Stimulated activated CD4-positive, alpha-beta T cell treated with anti-CD3 and anti-CD28 coated beads, Interleukin-12 subunit alpha, Interleukin-12 subunit beta, amount 100 ng/mL, for 48 hours (primary cell): ENCODE measurements at regions not wholly inside any gene's neighbourhood (a gene's known extent, or its start where the extent isn't known, plus 50 kb on each side); places are given as distances from the start of the nearest gene placed in this dataset.
"Not testable (repeated sequence)": the region's sequence is repeated elsewhere in the genome, so short reads cannot be mapped to it uniquely, and the experiment has no call there.

Experiments used
- DNase-seq, 3 donors: peaks; one replicate each; pipeline ENCODE4 v3.0.0-alpha.2; 2020; ENCODE audit warnings: low read depth in 2 of 3, low spot score in 1 of 3

GRCh38 chr13:53101883-53102282 lies 73.3 kb downstream of the OLFM4 start:
- DNase-seq: no peak

- DNase-seq: no peak
These were observed 75.5 kb downstream of the OLFM4 start for GRCh38 chr13:53104136-53104535.

DNA sequence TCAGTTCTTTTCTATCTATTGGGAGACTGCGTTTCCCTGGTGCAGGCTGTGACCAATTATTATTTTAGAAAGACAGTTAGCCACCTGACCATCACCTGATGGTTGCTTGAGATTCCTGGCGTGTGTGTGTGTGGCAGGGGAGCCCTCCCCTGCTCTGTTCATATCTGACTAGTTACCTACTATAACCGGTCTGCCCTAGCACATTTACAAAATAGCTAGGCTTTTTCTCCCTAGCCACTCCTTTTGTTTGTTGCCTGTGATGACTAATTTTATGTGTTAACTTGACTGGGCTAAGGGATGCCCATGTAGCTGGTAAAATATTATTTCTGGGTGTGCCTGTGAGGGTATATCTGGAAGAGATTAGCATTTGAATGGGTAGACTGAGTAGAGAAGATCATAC lies 76.9 kb downstream of the OLFM4 start:
- no peak for DNase-seq

DNA sequence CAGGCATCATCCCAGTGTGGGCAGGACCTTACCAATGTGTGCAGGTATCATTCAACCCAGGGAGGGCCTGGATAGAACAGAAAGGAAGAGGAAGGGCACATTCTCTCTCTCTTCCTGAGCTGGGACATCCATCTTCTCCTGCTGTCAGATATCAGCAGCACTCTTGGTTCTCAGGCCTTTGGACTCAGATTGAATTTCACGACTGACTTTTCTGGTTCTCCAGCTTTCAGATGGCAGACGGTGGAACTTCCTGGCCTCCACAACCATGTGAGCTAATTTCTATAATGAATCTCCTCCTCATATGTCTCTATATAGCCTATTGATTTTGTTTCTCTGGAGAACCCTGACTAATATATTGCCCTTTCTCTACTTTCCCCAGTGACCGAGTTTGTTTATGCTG lies 77.3 kb downstream of the OLFM4 start:
- no peak for DNase-seq

DNA sequence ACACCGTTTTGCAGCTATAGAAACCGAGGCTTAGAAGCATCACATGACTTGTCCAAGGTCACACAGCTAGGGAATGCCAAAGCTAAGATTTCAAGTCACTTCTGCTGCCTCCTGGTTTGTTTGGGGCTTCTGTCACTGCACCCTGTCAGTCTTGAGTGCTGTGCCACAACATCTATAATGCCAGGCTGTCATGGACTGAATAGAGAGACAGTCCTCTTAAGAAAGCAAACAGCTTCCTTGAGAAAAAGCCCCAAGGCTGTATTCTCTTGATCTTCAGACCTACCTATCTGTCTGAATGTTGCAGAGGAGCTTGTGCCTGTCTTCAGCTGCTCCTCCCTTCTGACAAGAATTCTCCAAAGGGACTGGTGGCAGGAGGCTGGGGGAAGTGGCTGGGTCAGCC lies 81.6 kb downstream of the OLFM4 start:
- DNase-seq: no peak

- no peak for DNase-seq
These were observed 82.0 kb downstream of the OLFM4 start for GRCh38 chr13:53110614-53111013.

DNA sequence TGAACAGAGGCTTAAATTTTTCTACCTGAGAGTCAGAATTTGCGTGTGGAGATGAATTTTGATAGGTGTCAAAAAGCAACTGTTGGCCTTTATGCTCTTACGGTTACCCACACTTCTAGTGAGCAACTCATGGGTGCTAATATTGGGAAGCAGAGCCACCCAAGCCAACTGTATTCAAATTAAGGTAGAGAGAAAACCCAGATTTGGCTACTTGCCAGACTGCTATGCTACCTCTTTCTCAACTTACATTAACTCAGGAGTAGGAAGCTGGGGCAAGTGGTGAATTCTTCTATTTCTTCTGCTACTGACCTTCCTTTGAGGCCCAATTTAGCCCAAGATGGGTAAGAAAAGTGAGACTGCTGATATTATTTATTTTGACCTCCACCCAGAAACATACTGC lies 83.9 kb downstream of the OLFM4 start:
- DNase-seq: no peak

DNA sequence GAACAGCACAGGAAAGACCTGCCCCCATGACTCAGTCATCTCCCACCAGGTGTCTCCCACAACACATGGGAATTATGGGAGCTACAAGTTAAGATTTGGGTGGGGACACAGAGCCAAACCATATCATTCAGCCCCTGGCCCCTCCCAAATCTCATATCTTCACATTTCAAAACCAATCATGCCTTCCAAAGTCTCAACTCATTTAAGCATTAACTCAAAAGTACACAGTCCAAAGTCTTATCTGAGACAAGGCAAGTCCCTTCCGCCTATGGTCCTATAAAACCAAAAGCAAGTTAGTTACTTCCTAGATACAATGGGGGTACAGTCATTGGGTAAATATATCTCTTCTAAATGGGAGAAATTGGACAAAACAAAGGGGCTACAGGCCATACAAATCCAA lies 88.4 kb downstream of the OLFM4 start:
- DNase-seq: not testable (repeated sequence)

- no peak for DNase-seq
These were observed 92.6 kb downstream of the OLFM4 start for GRCh38 chr13:53121131-53121773.

- no peak for DNase-seq
These were observed 93.3 kb downstream of the OLFM4 start for GRCh38 chr13:53121919-53122318.

- no peak for DNase-seq
These were observed 94.9 kb downstream of the OLFM4 start for GRCh38 chr13:53123536-53123935.

DNA sequence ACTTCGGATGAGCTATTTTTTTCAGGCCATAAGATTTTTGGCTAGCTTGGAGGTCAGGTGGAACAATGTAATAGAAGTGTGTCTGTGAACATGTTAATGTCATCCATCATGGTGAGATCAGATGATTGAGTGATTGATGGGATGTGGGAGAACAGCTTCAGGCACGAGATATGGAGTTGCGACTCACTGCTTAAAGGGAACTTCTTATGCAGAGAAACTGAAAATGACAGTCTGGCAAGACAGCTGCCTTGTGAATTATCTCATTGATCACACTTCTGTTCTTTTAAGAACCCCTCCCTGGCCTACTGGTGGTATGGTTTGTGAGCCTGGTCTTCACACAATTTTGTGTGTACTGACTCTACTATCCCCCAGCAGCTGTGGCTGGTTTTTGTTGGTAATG lies 96.0 kb downstream of the OLFM4 start:
- no peak for DNase-seq

GRCh38 chr13:53126841-53127245 lies 98.2 kb downstream of the OLFM4 start:
- no peak for DNase-seq

DNA sequence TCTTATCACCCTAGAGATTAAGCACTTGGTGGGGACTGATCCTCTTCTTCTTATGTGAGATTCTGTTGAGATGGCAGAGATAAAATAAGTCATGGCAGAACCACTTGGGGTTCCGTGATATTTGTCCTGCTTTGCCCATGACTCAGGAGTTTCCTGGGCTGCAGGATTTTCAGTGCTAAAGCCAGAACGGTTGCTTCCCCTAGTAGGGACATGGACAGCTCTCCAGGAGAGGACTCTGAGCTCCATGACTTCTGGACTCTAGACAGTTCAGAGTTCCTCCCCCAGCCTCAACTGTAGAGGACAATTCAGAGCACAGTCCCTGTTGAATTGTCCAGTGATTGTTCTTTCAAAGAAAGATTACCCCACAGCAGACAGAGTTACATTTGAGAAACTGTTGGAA lies 98.8 kb downstream of the OLFM4 start:
- DNase-seq: no peak

DNA sequence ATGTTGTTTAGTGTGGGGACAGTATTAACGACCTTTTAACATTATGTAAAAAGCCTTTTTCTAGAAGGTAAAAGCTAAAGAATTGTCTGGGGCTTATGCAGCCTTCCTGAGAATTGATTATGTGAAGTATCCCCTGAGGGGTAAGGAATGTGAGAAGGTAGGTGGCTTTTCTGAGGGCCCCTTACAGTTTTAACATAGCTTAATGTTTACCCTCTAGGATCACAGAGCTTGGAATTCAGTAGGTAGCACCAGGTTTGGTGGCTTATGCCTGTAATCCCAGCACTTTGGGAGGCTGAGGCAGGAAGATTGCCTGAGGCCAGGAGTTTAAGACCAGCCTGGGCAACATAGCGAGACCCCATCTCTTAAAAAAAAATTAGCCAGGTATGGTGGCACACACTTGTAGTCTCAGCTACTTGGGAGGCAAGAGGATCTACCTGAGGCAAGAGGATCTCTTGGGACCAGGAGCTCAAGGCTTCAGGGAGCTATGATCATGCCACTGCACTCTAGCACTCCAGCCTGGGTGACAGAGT lies 101.3 kb downstream of the OLFM4 start:
- DNase-seq: no peak

DNA sequence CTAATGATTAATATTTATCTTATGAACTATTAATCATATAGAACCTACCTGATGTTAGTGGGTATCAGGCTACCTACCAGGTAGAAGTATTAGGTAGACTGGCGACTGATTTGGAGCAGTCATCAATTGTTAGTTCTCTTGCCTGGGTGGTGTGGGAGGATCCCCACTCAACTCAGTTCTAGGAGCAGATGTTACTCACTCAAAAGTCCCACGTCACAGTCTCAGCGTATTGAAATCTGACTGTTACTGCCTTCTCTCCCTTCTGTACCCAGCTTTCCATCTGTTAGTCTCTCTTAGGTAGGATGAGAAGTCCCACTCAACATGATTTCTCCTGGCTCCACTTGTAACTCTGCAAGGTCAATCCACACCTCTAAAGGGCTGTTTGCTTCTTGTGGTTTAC lies 102.7 kb downstream of the OLFM4 start:
- DNase-seq: no peak

DNA sequence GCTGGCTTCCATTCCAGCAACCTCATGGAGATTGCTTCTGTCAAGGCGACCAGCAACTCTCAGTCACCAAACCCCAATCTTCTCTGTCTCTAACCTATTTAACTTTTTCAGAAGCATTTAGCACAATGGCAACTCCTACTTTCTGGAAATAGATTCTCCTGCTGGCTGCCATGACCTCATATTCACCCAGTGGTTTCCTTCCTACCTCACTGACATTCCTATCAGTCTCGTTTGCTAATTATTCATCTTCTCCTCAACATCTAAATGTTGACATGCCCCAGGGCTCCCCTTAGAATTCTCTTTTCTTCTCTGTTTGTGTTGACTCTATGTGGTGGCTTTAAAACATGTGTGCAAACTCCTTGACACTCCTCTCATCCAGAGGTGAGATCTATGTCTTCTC lies 106.7 kb downstream of the OLFM4 start:
- no peak for DNase-seq

DNA sequence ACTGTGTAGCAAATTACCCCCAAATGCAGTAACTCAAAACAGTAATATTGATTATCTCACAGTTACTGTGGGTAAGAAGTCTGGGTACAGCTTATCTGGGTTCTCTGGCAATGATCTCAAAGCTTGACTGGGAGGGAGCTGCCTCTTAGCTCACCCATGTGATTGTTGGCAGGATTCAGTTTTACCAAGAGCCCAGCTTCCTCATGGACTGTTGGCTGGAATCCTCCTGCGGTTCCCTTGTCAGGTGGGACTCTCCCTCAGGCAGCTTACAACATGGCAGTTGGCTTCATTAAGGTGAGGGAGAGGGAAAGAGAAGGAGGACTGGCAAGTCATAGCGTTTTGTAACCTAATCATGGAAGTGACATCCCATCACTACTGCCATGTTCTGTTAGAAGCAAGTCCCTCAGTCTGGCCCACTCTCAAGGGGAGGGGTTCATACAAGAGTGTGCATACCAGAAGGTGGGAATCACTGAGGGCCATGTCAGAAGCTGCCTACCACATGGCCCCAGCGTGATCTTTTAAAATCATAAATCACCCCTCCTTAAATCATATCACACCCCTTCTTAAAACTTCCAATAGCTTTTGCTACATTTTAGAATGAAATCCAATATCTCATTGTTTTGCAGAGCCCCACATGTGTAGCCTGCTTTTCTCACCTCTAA lies 108.1 kb downstream of the OLFM4 start:
- DNase-seq: no peak

DNA sequence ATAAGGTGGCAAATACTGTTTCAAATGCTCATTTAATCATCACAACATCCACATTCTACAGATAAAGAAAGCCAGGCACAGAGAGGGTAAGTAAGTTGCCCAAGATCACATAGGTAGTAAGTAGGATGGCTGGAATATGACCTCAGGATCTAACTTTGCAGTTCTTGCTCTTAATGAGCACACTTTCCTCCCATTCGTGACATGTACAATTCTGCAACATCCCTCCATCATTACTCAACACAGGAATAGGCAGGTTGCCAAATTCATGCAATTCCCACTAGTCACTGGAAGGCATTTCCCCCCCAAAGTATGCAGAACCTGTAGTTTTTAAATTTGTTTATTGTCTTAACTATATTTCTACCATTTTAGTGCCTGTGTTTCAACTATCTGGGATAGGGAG lies 109.2 kb downstream of the OLFM4 start:
- DNase-seq: no peak

- DNase-seq: no peak
These were observed 109.9 kb downstream of the OLFM4 start for GRCh38 chr13:53138376-53139036.

DNA sequence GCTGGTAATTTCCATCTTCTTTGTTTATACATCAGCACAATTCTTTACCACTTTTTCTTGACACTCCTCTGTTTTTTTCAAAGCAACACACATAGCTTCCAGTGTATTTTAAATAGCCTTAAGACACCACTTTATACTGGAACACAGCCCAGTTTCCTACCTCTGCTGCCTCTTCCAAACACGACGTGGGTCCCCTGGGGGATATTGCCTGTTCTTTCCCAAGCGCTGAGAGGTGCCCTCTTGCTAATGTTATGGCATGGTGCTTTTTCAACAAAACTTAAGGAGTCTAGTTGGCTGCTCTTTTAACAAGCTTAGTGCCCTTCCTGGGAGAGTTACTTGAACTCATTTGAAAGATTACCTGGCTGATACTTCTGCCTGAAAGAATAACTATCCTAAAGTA lies 112.7 kb downstream of the OLFM4 start:
- DNase-seq: no peak

GRCh38 chr13:53142306-53142705 lies 113.7 kb downstream of the OLFM4 start:
- DNase-seq: no peak
